ENCODE measurements at regions not wholly inside any gene's neighbourhood (a gene's known extent, or its start where the extent isn't known, plus 50 kb on each side); places are given as distances from the start of the nearest gene placed in this dataset.

- no peak for TF ChIP-seq JUND (IDR thresholded peaks at IDR 0.05; ENCODE audit: low read depth)
- DNase-seq (ENCODE audit: low read depth in 1 of 2, low spot score in 1 of 2): no peak
- in situ Hi-C loops (cut with HindIII; ENCODE audit: low pct_unique_long_range_greater_than_20kb, low sequenced_read_pairs): no loop called here
Measured at GRCh38 chr4:125658773-125659172, 344.0 kb downstream of the FAT4 start.

DNA sequence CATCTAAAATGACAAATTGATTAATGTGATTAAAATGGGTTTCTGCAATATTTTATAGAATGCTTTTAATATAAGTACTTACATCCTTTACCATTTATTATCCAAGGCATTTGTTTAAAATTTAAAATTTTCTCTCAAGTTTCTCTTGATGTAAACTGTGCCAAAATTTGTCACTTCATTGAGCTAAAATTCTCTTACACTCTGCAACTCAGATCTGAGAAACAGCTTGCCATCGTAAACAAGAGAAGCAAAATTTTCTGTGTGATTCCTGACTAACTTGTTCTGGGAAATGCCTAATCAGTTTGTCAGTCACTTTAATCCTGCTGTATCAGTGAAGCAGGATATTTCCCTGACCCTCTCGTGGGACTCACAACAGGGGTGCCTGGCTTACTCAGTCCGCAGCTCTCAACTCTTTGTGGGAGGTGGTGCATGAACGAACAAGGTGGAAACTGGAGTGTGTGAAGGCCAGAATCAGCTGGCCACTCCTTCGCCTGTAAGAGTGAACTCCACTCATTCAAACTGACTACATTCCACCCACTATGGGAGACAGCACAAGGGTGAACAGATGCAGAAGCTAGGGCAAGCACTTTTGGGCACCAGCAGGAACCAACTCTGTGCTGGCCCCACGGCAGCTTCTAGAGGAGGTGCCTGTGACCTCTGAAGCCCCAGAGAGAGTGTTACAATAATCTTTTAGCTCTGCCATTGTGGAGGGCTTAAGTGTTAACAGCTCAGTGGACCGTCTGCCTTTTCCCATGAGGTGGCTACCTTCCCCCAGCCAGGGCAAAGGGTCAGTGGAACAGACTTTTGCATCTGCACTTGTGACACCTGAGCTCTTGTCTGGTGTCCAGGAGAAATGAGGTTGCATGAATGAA is 349.4 kb downstream of the FAT4 start:
- DNase-seq (ENCODE audit: low read depth in 1 of 2, low spot score in 1 of 2): no peak
- in situ Hi-C loops (cut with HindIII; ENCODE audit: low pct_unique_long_range_greater_than_20kb, low sequenced_read_pairs): no loop called here
- TF ChIP-seq JUND (IDR thresholded peaks at IDR 0.05; ENCODE audit: low read depth): no peak

- DNase-seq (ENCODE audit: low read depth in 1 of 2, low spot score in 1 of 2): peak; percentile 32 to 78
- peak; percentile 48 for TF ChIP-seq JUND (IDR thresholded peaks at IDR 0.05; ENCODE audit: low read depth)
- in situ Hi-C loops (cut with HindIII; ENCODE audit: low pct_unique_long_range_greater_than_20kb, low sequenced_read_pairs): no loop called here
Measured at GRCh38 chr4:125666635-125667034, 351.9 kb downstream of the FAT4 start.

DNA sequence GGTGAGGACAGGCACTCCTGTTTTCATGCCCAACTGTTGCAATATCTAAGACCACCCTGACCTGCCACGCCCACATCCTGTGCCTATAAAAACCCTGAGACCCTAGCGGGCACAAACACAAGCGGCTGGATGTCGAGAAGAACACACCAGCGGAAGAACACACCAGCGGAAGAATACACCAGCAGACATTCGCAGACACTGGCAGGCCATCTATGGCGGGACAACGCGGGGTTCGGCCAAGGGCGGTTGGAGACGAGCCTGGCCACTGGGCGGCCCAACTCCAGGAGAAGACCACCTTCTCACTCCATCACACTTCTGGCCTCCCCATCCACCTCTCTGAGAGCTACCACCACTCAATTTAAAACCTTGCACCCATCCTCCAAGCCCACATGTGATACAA is 361.4 kb downstream of the FAT4 start:
- in situ Hi-C loops (cut with HindIII; ENCODE audit: low pct_unique_long_range_greater_than_20kb, low sequenced_read_pairs): no loop called here
- TF ChIP-seq JUND (IDR thresholded peaks at IDR 0.05; ENCODE audit: low read depth): no peak
- no peak for DNase-seq (ENCODE audit: low read depth in 1 of 2, low spot score in 1 of 2)

- in situ Hi-C loops (cut with HindIII; ENCODE audit: low pct_unique_long_range_greater_than_20kb, low sequenced_read_pairs): no loop called here
- TF ChIP-seq JUND (IDR thresholded peaks at IDR 0.05; ENCODE audit: low read depth): no peak
- peak in 1 of 2 experiments; percentile 1 for DNase-seq (ENCODE audit: low read depth in 1 of 2, low spot score in 1 of 2)
Measured at GRCh38 chr4:125676583-125676982, 361.8 kb downstream of the FAT4 start.

- no peak for DNase-seq (ENCODE audit: low read depth in 1 of 2, low spot score in 1 of 2)
- in situ Hi-C loops (cut with HindIII; ENCODE audit: low pct_unique_long_range_greater_than_20kb, low sequenced_read_pairs): no loop called here
- TF ChIP-seq JUND (IDR thresholded peaks at IDR 0.05; ENCODE audit: low read depth): no peak
Measured at GRCh38 chr4:125677665-125678307, 363.0 kb downstream of the FAT4 start.

DNA sequence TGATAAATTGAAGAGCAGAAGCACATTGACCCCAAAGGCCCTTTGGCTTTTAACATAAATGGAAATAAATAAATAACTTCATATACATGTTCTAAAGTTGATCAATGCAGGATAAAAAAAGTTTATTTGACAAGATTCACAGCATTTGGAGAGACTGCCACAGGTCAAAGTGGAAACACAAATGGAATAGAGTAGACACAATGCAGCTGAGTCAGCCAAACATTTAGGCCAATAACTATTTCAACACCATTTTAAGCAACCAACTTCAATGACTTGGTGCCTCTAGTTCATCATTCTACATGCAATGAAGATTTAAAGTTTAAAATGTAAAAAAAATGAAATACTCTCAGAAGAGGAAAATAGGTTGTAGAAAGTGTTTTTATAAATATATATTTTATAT is 365.2 kb downstream of the FAT4 start:
- TF ChIP-seq JUND (IDR thresholded peaks at IDR 0.05; ENCODE audit: low read depth): no peak

GRCh38 chr4:125681240-125681639 is 366.5 kb downstream of the FAT4 start:
- TF ChIP-seq JUND (IDR thresholded peaks at IDR 0.05; ENCODE audit: low read depth): no peak
- DNase-seq (ENCODE audit: low read depth in 1 of 2, low spot score in 1 of 2): peak in 1 of 2 experiments; percentile 2
- in situ Hi-C loops (cut with HindIII; ENCODE audit: low pct_unique_long_range_greater_than_20kb, low sequenced_read_pairs): no loop called here

More for the DNA sequence above, 365.2 kb downstream of the FAT4 start:
- in situ Hi-C loops (cut with HindIII; ENCODE audit: low pct_unique_long_range_greater_than_20kb, low sequenced_read_pairs): no loop called here
- DNase-seq (ENCODE audit: low read depth in 1 of 2, low spot score in 1 of 2): no peak

DNA sequence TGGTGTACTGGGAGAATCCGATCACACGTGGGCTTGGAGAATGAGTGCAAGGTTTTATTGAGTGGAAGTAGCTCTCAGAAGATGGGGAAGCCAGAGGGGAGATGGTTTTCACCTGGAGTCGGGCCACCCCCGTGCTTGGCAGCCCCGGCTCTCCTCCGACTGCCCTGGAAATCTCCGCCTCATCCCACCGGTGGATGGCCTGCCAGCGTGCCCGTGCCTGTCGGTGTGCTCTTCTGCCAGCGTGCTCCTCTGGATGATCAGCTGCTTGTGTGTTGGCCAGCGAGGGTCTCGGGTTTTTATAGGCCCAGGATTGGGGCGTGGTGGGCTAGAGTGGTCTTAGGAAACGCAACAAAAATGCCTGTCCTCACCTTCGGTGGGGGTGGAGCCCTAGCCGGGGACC is 368.0 kb downstream of the FAT4 start:
- TF ChIP-seq JUND (IDR thresholded peaks at IDR 0.05; ENCODE audit: low read depth): no peak
- in situ Hi-C loops (cut with HindIII; ENCODE audit: low pct_unique_long_range_greater_than_20kb, low sequenced_read_pairs): no loop called here
- DNase-seq (ENCODE audit: low read depth in 1 of 2, low spot score in 1 of 2): no peak

DNA sequence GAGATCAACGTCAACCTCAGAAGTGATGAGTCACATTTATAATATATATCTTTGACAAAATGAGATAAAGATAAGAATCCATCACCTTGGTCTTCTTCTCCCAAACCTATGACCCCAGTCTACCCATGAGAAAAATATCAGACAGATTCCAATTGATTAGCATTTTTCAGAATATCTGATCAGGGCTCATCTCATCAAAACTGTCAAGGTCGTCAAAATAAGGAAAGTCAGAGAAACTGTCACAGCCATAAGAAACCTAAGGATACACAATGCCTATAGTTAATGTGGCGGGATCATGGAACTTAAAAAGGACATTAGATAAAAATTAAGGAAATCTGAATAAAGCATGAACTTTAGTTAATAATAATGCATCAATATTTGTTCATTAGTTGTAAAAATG is 374.1 kb downstream of the FAT4 start:
- in situ Hi-C loops (cut with HindIII; ENCODE audit: low pct_unique_long_range_greater_than_20kb, low sequenced_read_pairs): no loop called here
- no peak for TF ChIP-seq JUND (IDR thresholded peaks at IDR 0.05; ENCODE audit: low read depth)
- no peak for DNase-seq (ENCODE audit: low read depth in 1 of 2, low spot score in 1 of 2)

DNA sequence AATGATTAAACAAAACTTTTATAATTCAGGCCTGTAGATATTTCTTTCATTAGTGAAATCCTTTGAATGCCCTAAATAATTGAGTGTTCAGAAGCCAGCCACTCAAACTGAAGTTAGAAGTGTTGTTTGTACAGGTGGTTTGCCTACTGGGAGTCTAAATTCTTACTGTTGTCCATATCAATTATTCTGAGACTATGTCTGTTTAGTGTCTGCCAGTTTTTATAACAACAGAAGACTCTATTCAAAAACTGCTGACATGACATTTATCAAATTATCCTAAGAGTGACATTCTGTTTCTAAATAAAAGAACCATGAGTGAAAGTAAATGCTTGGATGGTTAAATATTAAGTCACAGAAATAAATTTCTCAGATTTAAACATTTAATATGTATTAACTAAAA is 375.1 kb downstream of the FAT4 start:
- no peak for DNase-seq (ENCODE audit: low read depth in 1 of 2, low spot score in 1 of 2)
- in situ Hi-C loops (cut with HindIII; ENCODE audit: low pct_unique_long_range_greater_than_20kb, low sequenced_read_pairs): no loop called here

GRCh38 chr4:125693228-125693627 is 378.5 kb downstream of the FAT4 start:
- DNase-seq (ENCODE audit: low read depth in 1 of 2, low spot score in 1 of 2): no peak
- TF ChIP-seq JUND (IDR thresholded peaks at IDR 0.05; ENCODE audit: low read depth): no peak
- in situ Hi-C loops (cut with HindIII; ENCODE audit: low pct_unique_long_range_greater_than_20kb, low sequenced_read_pairs): no loop called here

More for the DNA sequence above, 375.1 kb downstream of the FAT4 start:
- TF ChIP-seq JUND (IDR thresholded peaks at IDR 0.05; ENCODE audit: low read depth): no peak

GRCh38 chr4:125702406-125702805 is 387.7 kb downstream of the FAT4 start:
- TF ChIP-seq JUND (IDR thresholded peaks at IDR 0.05; ENCODE audit: low read depth): no peak
- in situ Hi-C loops (cut with HindIII; ENCODE audit: low pct_unique_long_range_greater_than_20kb, low sequenced_read_pairs): no loop called here
- DNase-seq (ENCODE audit: low read depth in 1 of 2, low spot score in 1 of 2): no peak
